Psoas muscle (tissue), 7 donors: ENCODE measurements at regions not wholly inside any gene's neighbourhood (a gene's known extent, or its start where the extent isn't known, plus 50 kb on each side); places are given as distances from the start of the nearest gene placed in this dataset.
"Not testable (repeated sequence)": the region's sequence is repeated elsewhere in the genome, so short reads cannot be mapped to it uniquely, and the experiment has no call there.

ENCODE experiments used
- ATAC-seq, 4 donors: fragments of 200-7000 bp; cut with Tn5 transposase; one replicate each; pipeline ENCODE4 v1.9.1; 2020; ENCODE audit warnings: moderate library complexity in 3 of 4, mild to moderate bottlenecking in 2 of 4
- DNase-seq, 2 donors: peaks; one replicate each; pipeline ENCODE4 v3.0.0-alpha.2; 2020
- H3K27ac ChIP-seq: fragments of 200-600 bp; one replicate; pipeline ENCODE4 v1.8.0; 2022
- H3K27me3 ChIP-seq, 3 donors: fragments of 200-600 bp in 1 of 3; one replicate each; pipeline versions ENCODE4 v1.6.1 to v1.8.0; 2013 to 2022; ENCODE audit warnings: low read length in 2 of 3, mild to moderate bottlenecking in 2 of 3, moderate library complexity in 1 of 3; ENCODE audit not compliant: insufficient read depth in 3 of 3
- H3K36me3 ChIP-seq, 2 donors: fragments of 200-600 bp in 1 of 2; one replicate each; pipeline versions ENCODE4 v1.6.1 to v1.8.0; 2013 to 2022; ENCODE audit warnings: low read depth in 1 of 2, mild to moderate bottlenecking in 1 of 2, moderate library complexity in 1 of 2; ENCODE audit not compliant: insufficient read depth in 1 of 2
- H3K4me1 ChIP-seq: fragments of 200-600 bp; one replicate; pipeline ENCODE4 v1.8.0; 2022
- H3K4me3 ChIP-seq: fragments of 200-600 bp; one replicate; pipeline ENCODE4 v1.8.0; 2022; ENCODE audit warnings: mild to moderate bottlenecking
- H3K9me3 ChIP-seq: fragments of 200-600 bp; one replicate; pipeline ENCODE4 v1.8.0; 2022
- CTCF ChIP-seq: fragments of 200-600 bp; IDR thresholded peaks from one replicate; pipeline ENCODE4 v1.8.0; 2022; ENCODE audit warnings: antibody characterized with exemption
- WGBS, 3 donors: extraction: QIAGEN DNeasy Blood & Tissue Kit; methylation state at CpG; one replicate each; pipeline versions ENCODE4 v1.1.6 to v1.1.7; 2013; 5-methylcytosine and 5-hydroxymethylcytosine counted together
- intact Hi-C, 2 donors: fragments of 100-400 bp; cut with DNase I; formaldehyde crosslinking; loops; one replicate each; pipeline versions ENCODE4 v1.11.0 to v1.14.2; 2022
- donor health status: healthy with polysubstance abuse.
- donor health status: DM: no; HTN: no; CAD: no; lungs with moderate emphysema.
- donor health status: Bipolar disorder and iron deficiency.
- donor health status: healthy.
- donor health status: DM: yes; HTN: yes; CAD: no.
- donor health status: DM: no; HTN: no; CAD: no.
- donor health status: DM: yes; HTN: yes; CAD: no.

- Histone ChIP-seq H3K27me3 (no peaks in the 10 kb centered on the region), H3K4me1 (no peaks in the 10 kb centered on the region), H3K36me3 (no peaks in the 10 kb centered on the region), H3K9me3 (peaks cover 5% of the 10 kb centered on the region), H3K4me3 (no peak overlapping the region), H3K27ac (no peak overlapping the region)
- DNase-seq (no peak), ATAC-seq (no peak)
- 88 to 94% (median 88%) methylated on average over 4 of the region's 4 CpGs for WGBS, 3 donors
- TF ChIP-seq CTCF: no peak
- intact Hi-C loops: no loop called here
These were observed 282.5 kb upstream of the POM121L12 start for GRCh38 chr7:52752891-52753290.

GRCh38 chr7:52749880-52750279 lies 285.6 kb upstream of the POM121L12 start:
- no peaks in the 10 kb centered on the region for H3K4me1 ChIP-seq
- intact Hi-C loops: no loop called here
- H3K4me3 ChIP-seq: no peak overlapping the region
- TF ChIP-seq CTCF: no peak
- no peaks in the 10 kb centered on the region for H3K27me3 ChIP-seq
- DNase-seq: no peak
- ATAC-seq: no peak
- 20 to 38% (median 34%) methylated on average over 4 of the region's 4 CpGs for WGBS, 3 donors
- peaks cover 3% of the 10 kb centered on the region for H3K9me3 ChIP-seq
- no peak overlapping the region for H3K27ac ChIP-seq
- H3K36me3 ChIP-seq: no peaks in the 10 kb centered on the region

- no peak overlapping the region for H3K4me3 ChIP-seq
- ATAC-seq: no peak
- no peaks in the 10 kb centered on the region for H3K36me3 ChIP-seq
- no peaks in the 10 kb centered on the region for H3K4me1 ChIP-seq
- peaks cover 3% of the 10 kb centered on the region for H3K9me3 ChIP-seq
- no peak overlapping the region for H3K27ac ChIP-seq
- no peaks in the 10 kb centered on the region for H3K27me3 ChIP-seq
- no peak for DNase-seq
- intact Hi-C loops: no loop called here
- WGBS, 3 donors: 39 to 47% (median 40%) methylated on average over 3 of the region's 3 CpGs
- TF ChIP-seq CTCF: no peak
These were observed 287.6 kb upstream of the POM121L12 start for GRCh38 chr7:52747817-52748216.

GRCh38 chr7:52741670-52742290 lies 293.7 kb upstream of the POM121L12 start:
- no peak for ATAC-seq
- Histone ChIP-seq H3K4me3 (no peak overlapping the region), H3K36me3 (no peaks in the 10 kb centered on the region), H3K9me3 (no peaks in the 10 kb centered on the region), H3K4me1 (no peaks in the 10 kb centered on the region), H3K27ac (no peak overlapping the region), H3K27me3 (no peaks in the 10 kb centered on the region)
- TF ChIP-seq CTCF: no peak
- DNase-seq: no peak
- intact Hi-C loops: no loop called here
- 81 to 82% (median 82%) methylated on average over 2 of the region's 2 CpGs for WGBS, 3 donors

- no peak for DNase-seq
- Histone ChIP-seq H3K9me3 (no peaks in the 10 kb centered on the region), H3K27ac (no peak overlapping the region), H3K27me3 (no peaks in the 10 kb centered on the region), H3K4me1 (no peaks in the 10 kb centered on the region), H3K4me3 (no peak overlapping the region), H3K36me3 (no peaks in the 10 kb centered on the region)
- WGBS, 3 donors: 71 to 83% (median 72%) methylated on average over 4 of the region's 4 CpGs
- TF ChIP-seq CTCF: no peak
- intact Hi-C loops: no loop called here
- no peak for ATAC-seq
These were observed 299.8 kb upstream of the POM121L12 start for GRCh38 chr7:52735656-52736055.

- H3K36me3 ChIP-seq, H3K4me3 ChIP-seq, DNase-seq, intact Hi-C loops, H3K9me3 ChIP-seq, H3K27ac ChIP-seq, H3K27me3 ChIP-seq, ATAC-seq, H3K4me1 ChIP-seq: not testable (repeated sequence)
- 77 to 84% (median 84%) methylated on average over 5 of the region's 5 CpGs for WGBS, 3 donors
These were observed 306.8 kb upstream of the POM121L12 start for GRCh38 chr7:52728683-52729082.
